ENCODE measurements at regions not wholly inside any gene's neighbourhood (a gene's known extent, or its start where the extent isn't known, plus 50 kb on each side); places are given as distances from the start of the nearest gene placed in this dataset.

DNA sequence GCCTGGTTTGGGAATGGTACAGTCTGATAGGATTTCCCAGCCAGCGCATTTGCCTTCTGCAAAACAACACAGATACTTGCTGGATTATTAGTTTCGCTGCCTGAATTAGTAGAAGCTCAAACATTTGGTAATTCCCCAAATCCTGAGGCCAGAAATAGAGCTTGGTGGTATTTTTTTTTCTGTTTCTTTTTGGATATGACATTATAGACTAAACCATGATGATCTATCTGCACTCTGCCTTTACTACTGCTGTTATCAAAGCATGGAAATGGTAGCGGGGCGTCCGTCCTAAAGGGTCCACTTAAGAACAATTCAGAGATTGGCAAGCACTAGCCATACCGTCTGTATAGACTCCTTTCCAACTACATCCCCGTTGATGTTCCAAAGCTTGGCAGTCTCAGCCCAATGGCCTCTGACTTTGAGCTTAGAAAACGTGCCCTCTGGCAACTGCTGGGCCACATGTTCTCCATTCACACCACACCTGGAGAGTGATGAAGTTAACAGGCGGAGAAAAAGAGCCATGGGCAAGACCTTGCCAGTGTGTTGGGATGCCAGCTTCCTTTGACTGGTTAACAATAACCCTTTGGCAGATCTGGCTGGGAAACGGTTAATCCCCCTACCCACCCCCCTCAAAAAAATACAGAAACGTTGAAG, 241.0 kb upstream of the NR2F2 start:
- DNase-seq, result no peak

DNA sequence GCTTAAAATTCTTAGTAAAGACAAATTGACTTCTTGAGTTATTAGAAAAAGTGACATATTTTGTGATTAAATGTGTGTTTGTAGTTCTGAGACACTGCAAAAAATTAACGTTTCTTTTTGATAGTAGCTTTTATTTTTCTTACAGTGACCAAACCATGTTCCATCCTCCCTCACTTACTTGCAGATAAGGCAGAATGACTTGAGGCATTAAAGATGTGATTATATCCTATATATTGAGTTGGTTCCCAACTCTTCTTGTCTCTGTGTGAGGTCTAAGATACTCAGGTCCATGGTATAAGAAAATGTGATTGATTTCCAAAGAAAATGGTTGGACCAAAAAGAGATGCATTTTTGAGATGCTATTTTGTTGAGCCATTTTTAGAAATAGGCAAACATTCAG, 238.3 kb upstream of the NR2F2 start:
- no peak for DNase-seq

DNA sequence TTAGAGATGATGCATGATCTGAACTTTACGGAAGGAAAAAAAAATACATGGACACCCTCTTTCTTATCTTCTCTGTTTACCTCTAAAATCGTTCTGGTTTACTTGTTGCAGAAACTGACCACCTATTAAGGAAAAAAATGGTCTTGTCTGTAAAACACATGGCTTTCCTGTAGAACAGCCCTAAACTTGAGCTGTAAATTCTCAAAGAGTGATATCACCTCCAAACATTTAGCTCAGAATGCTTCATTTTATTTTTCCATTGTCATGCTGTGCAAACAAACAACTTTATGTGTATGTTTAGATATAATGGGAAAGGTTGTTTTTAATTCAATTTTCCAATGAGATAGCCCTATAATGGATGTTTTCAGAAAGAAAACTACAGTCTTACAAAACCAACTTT, 237.4 kb upstream of the NR2F2 start:
- DNase-seq, result no peak

DNA sequence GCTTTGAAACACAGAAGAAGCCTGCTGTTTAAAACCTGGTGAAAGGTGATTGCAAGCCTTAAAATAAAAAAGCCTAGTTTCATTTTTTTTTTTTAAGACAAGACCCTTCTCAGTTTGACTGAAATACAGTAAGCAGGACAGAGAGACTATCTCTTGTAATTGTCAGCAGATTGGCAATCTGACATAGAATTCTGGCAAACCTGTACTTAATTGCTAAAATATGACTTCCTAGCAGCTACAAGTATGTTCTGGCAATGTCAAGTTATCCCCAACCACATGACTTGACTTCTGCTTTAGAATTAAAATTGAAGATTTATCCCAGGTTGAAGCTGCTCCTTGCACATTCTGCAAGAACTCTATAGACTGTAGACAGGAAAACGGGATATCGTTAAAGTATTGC, 232.8 kb upstream of the NR2F2 start:
- no peak for DNase-seq

DNA sequence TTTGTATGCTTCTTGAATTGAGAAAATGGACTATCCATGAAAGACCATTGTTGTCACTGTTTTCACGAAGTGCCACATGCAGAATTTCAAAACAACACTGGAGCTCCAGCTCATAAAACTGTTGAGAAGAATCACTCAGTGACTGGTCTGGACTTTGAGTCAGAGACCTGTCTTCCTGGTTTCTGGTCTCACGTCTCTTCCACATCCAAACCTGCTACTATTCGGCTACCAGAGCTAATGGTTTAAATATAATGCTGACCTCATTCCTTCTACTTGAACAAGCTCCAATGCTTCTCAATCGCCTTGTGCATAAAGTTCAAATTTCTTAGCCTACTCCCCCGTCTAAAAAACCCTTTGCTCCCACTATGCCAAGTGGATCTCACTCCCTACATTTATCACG, 227.9 kb upstream of the NR2F2 start:
- no peak for DNase-seq

DNA sequence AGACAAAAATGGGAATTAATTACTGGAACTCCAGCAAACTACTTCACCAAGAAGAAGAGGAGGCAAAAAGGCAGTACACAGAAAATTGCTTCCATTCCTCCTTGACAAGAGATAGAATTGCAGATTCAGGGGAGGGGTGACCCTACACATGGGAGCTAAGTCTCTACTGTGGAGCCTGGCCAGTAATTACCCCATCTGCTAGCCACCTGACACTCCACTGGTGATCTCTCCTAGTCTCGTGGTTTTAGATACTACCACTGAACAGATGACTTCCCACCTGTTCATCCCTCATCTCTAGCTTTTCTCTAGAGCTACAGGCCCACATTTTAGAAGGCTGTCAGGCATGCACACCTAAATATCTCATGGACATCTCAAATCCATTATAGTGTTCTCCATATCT, 224.3 kb upstream of the NR2F2 start:
- no peak for DNase-seq

DNA sequence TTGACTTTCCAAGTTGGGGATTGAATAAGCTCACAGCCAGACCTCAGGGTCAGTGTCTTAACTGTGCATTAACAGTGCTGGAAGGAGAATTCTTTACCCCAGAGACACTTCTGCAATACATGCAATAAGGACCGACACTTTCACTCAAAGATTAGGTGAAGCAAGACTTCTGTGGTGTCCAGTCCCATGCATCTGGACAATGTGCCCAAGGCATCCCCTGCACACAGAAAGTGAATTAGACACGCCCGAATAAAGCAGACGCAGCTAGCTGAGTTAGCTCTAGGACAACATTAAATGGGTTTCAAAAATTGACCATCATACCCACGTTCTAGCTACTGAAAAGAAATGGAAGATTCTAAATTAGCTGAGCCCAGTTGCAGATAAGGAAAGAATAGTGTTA, 223.9 kb upstream of the NR2F2 start:
- DNase-seq, result no peak

DNA sequence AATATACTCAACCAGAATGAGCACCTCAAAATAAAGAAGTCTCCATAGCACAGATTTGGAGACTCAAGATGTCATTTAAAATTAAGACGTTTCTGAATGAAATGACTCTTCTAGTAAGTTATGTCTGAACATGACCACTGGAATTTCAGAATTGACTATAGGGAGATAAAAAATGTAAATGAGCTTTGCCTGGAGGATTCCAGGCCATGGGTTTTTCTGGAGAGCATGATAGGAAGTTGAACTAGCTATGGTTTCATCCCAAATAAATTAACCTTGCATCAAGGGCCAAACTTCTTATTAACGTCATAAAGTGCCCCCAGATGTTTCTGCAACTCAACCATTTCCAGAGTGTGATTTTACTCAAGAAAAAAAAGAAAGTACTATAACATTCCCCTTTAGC, 222.6 kb upstream of the NR2F2 start:
- DNase-seq, result no peak

DNA sequence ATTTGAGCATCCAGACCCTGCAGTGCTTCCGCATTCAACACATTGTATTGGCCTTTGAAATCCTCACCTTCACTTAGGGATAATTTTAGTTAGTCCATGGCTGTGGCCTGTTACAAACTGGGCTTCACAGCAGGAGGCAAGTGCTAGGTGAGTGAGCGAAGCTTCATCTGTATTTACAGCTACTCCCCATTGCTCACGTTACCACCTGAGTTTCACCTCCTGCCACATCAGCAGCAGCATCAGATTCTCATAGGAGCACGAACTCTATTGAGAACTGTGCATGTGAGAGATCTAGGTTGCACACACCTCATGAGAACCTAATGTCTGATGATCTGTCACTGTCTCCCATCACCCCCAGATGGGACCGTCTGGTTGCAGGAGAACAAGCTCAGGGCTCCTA, 222.1 kb upstream of the NR2F2 start:
- no peak for DNase-seq

DNA sequence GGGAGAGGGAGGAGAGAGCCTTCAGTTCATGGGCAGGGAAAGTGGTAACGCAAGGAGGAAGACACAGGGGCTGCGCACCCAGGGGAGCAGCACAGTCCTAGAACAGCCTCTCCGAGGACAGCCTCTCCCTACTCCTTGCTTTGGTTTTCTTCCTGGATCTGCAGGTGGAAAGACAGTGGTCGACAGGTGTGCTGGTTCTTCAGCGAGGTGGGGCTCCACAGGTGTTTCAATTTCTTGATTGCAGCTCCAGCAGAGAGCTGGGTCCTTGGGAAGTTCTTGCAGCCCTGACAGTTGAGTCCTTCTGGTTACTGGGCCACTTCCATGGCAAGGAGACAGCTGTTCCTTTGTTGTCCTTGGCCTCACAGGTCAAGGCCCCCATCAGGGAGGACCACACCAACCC, 220.7 kb upstream of the NR2F2 start:
- no peak for DNase-seq

DNA sequence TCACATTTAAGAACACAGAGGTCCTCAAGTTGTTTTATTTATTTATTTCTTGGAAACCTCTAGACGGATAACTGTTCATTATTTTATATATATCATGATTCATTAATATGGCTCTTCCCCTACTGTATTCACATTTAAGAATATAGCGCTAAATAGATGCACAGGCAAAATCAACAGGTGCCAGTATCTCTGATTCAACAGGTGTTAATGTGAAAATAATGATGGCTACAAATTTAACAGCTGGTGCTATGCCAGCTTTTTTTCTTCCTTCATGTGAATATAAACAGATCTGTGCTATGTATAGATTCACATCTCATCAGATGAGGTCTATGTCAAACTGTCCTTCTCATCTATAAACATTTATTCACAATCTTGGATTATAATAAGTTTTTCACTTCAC, 218.5 kb upstream of the NR2F2 start:
- DNase-seq, result no peak

DNA sequence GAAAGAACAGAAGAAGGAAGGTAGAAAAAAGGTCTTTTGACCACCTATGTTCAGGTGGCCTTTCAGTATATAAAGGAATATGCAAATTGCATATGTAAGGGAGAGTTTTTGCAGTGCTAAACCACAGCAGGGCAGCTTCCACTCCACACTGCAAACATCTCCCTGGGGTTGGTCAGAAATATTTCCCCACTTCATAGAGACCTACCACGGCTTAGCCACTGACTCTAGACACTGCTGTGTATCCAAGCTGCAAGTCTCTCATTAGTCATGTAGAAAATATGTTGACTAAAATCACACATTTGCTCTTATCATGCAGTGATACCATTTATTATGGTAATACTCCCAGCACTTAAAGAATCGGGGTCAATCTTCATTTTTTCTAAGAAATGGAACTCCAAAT, 214.9 kb upstream of the NR2F2 start:
- no peak for DNase-seq

DNA sequence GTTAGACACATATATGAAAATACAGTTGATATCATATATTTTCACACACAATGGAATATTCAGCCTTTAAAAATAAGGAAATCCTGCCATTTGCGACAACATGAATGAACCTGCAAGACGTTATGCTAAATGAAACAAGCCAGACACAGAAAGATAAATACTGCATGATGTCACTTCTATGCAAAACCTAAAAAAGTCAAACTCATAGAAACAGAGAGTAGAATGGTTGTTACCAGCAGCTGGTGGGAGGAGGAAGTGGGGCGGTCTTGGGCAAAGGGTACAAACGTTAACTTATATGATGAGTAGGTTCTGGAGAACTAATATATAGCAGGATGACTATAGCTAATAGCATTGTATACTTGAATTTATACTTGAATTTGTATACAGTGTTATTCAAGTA, 213.2 kb upstream of the NR2F2 start:
- DNase-seq, result no peak

DNA sequence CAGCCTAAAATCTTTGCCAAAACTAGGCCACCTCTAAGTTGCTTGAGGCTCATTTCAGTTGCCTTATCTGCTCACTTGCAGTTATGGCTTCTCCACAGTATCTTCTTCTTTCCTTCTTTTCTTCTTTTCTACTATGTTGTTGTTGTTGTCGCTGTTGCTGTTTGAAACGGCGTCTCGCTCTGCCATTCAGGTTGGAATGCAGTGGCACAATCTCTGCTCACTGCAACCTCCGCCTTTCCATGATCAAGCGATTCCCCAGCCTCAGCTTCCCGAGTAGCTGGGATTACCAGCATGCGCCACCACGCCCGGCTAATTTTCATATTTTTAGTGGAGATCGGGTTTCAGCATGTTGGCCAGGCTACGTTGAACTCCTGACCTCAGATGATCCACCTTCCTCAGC, 210.8 kb upstream of the NR2F2 start:
- DNase-seq, result no peak

DNA sequence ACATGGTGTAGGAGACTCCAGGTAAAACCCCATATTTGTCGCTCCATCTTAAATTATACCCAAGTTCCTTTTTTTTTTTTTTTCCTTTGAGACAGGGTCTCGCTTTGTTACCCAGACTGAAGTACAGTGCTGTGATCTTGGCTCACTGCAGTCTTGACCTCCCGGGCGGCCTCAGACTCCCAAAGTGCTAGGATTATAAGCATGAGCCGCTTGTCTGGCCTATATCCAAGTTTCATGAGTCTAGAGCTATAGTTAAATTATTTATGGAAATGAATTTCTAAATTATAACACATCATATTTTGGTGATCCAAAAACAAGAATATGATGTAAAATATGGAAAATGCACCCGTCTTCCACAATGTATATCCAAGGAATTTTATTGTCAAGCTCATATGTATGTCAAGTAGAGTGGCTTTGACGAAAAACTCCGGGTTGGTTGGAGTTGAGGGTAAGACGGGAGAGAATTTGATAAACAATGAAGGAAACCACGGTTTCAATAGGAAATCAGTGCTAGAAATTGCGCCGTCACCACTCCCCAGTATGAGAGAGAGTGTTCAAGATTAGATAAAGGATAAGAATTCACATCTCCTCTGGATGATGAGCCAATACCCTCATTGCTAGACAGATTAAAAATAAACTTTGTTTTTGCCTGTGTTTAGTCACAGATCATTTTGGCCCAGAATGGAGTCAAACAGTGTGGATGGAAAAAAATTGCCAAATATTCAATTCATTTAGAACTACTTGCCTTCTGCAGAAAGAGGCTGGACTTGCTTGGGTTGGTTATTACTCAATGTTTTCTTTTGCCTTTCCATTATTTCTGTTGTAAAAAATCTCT, 209.2 kb upstream of the NR2F2 start:
- no peak for DNase-seq

DNA sequence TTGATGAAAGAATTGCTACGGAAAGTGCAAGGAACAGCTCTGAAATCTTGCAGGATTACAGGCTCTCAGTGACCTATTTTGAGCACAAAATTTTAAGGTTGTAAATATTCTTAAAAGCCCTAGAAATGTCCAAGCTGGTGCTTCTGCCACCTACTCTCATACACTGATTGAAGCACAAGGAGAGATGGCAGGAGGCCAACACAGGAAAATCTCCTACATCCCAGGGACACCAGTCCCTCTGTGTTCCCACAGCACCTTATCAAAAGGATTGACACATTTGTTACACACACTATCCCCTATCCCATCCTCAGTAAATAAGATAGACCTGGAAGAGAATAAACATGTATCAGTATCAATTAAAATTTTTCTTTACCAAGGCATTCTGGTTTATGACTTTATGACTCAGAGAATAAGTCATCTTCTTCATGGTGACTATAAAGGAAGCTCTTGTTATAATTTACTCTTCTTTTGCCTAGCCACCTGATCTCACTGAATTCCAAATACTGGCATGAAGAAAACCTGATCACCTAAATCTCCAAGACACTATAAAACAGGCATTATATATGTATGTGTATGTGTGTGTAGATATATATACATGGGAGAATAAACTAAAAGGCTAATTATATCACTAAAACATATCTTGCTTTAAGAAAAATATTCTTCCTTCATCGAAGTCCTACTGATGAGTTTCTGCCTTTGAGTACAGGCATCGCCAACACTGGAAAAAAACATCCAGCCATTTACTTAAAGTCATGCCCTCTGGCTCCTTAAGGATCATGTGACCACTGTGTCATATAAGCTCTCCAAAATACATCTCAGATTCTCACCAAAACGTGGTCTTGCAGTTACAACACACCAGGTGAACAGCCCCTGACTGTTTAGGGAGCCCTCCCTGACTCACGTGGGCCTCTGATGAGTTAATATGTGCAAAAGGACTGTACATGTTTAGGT, 208.1 kb upstream of the NR2F2 start:
- no peak for DNase-seq

DNA sequence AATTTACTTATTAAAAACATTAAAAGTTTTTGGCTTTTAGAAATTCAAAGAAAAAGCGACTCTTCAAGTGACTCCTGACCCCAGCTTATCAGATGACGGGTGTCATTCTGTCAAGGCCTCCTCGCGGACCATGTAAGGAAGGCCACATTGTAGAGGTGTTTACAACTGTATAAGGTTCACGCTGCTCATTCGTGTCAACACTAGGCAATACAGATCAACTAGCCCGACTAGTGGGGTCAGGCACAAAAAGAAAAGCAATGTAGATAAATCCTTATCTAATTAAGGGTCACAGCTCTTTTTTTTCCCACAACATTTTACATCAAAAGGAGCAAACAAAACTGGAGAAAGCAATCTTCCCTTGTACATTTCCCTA, 207.5 kb upstream of the NR2F2 start:
- DNase-seq, result no peak

DNA sequence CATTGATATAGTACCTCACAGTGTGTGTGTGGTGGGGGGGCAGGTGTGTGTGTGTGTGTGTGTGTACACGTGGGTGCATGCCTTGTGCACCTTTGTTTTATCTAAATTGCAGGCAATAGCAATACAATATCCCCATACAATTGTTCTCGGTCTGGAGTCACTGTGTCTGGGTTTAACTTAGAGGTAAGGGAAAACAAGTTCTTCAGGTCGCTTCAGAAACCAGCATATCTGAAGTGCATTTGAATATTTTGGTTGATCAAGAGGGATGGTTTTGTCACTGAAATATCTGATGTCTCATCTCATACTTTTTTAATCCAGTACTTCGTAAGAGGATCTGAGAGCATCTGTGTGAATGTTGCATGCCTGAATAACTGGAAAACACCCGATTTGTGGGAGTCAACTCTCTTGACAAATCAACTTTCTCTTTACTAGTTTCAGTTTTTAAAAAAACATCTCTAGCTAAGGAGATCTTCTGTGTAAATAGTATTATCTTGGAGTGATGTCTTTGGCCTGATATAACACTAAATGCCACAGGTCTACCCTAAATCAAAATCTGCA, 206.8 kb upstream of the NR2F2 start:
- DNase-seq, result no peak

DNA sequence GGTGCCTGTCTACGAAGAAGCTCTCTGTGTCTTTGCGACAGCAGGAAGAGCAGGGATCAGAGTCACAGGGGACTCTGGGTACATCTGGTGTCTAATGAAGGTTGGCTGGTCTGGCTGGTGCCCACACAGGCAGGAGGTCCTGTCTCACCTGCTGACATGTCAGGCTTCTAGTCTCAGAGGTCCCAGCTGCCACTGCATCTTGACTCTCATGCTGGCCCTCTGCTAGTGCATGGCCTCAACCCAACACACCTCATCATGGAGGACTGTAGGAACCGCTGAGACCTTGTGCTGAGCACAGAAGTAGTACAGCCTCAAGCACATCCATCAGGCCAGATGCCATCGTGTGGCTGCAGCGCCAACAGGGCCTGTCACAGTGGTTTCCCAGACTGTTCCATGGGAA, 206.1 kb upstream of the NR2F2 start:
- DNase-seq, result no peak

DNA sequence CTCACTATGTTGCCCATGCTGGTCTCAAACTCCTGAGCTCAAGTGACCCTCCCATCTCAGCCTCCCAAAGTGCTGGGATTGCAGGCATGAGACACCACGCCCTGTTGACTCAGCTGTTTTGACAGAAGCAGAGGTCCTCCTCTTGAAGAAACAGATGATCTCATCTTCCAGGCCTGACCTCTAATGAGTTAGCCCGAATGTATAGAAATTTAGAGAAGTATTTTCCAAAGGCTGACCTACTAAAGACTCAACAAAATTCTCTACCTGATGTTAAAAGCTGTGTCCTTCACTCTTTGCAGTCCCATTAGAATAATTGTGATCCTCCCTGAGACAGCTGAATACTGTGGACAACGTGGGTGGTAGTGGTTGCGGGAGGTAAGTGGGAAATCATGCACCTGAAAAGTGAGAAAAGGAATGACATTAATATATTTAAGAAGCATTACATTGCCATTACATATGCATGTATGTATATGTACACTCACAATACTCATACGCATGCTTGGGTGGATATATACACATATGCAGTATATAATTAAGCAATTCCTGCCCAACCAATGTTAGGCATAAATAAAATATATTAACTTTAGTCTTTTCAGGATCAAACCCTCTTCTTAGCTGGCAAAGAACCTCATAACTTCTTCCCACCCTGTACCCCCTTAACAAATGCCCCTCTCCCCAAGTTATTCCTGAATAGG, 204.6 kb upstream of the NR2F2 start:
- DNase-seq, result no peak

DNA sequence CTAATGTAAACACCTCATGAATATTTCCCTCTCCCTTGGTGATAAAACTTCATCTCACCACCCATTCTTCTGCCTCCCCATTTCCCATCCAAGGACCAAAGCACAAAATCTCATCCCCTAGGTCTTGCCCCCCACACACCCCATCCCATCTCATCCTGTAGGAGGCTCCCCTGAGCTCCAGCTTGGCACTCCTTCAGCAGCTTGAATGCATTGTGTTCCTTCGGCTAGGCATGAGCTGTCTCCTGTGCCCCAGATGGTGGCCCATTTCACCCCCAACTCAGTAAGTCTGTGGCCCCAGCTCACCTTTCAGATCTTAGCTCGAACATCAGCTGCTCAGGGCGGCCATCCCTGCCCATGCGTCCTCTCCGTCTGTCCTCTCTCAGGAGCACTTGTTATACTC, 203.6 kb upstream of the NR2F2 start:
- DNase-seq, result no peak

DNA sequence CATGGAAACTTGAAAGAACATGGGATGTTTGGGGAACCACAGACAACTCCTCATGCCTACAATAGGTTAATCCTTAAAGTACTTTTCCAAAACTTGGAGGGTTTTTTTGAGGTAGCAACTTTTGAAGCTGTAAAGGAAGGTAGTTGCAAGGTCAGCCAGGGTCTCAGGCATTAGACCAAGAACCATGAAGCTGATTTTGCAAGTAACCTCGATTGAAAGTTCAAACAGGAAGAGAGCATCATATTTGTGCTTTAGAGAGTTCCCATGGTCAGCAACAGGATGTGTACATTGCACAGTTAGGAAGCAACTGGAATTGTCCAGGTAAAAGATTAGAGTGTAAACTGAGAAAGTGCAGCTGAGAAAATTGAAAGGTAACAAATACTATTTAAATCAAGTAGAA, 199.8 kb upstream of the NR2F2 start:
- DNase-seq, result no peak

DNA sequence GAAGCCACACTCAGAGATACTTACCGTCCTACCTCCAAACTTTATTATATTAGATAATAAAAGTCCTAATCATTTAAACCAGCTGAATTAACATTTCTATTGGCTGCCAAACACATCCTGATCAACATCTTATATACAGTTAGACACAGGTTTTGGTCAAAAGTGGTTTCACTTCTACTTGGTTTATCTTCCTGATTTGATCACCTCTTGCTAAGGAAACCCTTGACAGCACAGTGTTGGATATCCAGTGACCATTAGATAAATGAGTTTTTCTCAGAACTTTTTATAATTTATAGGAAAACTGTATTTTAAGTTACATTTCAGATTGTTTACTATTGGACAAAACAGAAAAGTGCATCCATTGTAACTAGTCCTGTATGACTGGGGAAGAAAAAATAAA, 198.4 kb upstream of the NR2F2 start:
- DNase-seq, result no peak
